Left cardiac atrium (tissue), 4 donors: ENCODE measurements at regions not wholly inside any gene's neighbourhood (a gene's known extent, or its start where the extent isn't known, plus 50 kb on each side); places are given as distances from the start of the nearest gene placed in this dataset.

Experiments
- ATAC-seq, 2 donors: fragments of 200-7000 bp; cut with Tn5 transposase; one replicate each; pipeline ENCODE4 v1.9.1; 2020; ENCODE audit warnings: mild to moderate bottlenecking in 2 of 2, moderate library complexity in 2 of 2
- DNase-seq: peaks from one replicate; pipeline ENCODE4 v3.0.0-alpha.2; 2020
- intact Hi-C, 2 donors: fragments of 100-400 bp; cut with DNase I; formaldehyde crosslinking; loops; one replicate each; pipeline versions ENCODE4 v1.14.1 to v1.15.1; 2022 to 2023
- donor health status: DM: no; HTN: yes; CAD: no.
- donor health status: DM: no; HTN: yes; CAD: no; lungs with severe emphysema.
- donor health status: DM: yes; HTN: yes; CAD: no.
- donor health status: Dilated cardiomyopathy.

DNA sequence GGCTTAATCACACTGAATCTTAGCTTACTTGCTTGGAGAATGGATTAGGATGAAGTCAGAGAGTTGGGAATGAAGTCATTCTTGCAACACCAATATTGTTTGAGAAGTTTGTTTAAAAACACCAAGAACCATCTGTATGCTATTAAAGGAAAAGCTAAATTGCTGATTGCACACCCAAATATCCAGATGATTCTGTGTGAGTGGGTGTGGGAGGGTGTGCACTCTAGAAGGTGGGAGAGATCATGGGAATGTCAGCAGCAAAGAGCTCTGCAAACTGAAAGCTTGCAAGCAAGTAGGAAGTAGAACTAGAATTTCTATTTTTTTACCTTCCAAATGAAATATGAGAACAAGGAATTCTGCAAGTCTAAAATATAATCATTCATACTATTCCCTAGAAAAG lies 364.9 kb downstream of the NR2F2 start:
- no peak for ATAC-seq
- intact Hi-C loops = no loop called here

DNA sequence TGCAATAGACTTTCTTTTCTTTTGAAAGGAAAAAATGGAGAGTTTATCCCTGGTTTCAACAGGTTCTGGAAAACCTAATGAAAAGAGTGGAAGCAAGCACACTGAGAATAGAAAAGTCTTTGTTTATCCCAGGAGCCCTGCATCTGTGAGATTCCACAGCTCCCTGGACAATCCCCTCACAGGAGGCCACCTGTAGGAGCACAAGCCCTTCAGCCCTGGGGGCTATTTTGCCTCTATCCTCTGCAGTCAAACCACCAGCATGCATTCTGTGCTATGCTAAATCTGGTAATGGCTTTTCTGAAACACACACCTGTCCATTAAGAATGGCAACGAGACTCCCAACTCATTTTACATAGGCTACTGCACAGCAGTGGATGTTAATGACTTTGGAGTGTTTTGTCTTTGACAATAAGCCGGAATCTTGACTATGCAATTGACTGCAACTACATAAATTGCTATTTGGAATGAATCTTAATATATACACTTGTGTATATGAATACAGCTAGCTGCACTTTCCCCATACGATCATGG lies 369.4 kb downstream of the NR2F2 start:
- intact Hi-C loops = no loop called here
- DNase-seq (no peak), ATAC-seq (no peak)

More for the DNA sequence above, 364.9 kb downstream of the NR2F2 start:
- no peak for DNase-seq

GRCh38 chr15:96700555-96700954 lies 370.1 kb downstream of the NR2F2 start:
- intact Hi-C loops = no loop called here
- no peak for DNase-seq
- ATAC-seq = no peak

DNA sequence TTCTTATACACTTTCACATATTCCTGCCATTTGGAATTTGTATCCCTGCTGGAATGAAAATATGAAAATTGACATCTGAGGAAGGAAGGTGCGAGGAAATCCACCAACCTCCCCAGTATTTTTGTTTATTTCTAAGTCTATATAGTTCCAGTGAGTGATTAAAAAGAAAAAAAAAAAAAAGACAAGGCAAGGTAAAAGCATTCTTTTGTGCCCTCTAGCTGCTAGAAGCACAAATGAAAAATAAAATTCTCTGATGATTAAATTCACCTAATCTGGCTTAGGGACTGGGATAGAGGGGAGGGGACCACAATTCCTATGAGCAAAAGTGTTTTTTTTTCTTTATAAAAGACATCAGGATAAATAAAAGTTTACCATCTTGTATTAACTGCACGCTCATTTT lies 370.9 kb downstream of the NR2F2 start:
- ATAC-seq (no peak), DNase-seq (no peak)
- intact Hi-C loops = no loop called here

- intact Hi-C loops = no loop called here
- DNase-seq = no peak
- ATAC-seq = no peak
Observed at GRCh38 chr15:96701877-96702276, 371.4 kb downstream of the NR2F2 start.

GRCh38 chr15:96702589-96702988 lies 372.1 kb downstream of the NR2F2 start:
- ATAC-seq = no peak
- no peak for DNase-seq
- intact Hi-C loops = no loop called here

DNA sequence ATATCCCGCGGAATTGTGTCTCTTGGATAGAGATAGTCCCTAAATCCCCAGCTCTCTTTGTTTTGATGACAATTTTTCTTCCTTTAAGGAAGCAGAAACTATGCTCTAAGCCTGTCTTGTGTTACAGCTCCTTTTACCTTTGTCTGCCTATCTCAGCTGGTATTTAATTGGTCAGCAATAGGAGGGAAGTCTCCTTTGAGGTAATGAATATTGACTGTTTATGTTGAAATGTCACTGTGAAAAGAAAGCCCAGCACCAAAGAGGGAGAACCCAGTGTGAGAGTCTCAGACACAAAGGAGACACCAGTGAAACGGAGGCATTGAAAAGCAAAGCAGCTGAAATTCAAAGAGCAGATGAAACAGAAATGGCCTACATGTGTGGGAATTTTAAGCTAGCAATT lies 372.6 kb downstream of the NR2F2 start:
- no peak for ATAC-seq
- DNase-seq = no peak
- intact Hi-C loops = no loop called here

- no peak for DNase-seq
- no peak for ATAC-seq
- intact Hi-C loops = no loop called here
Observed at GRCh38 chr15:96703794-96704550, 373.5 kb downstream of the NR2F2 start.

DNA sequence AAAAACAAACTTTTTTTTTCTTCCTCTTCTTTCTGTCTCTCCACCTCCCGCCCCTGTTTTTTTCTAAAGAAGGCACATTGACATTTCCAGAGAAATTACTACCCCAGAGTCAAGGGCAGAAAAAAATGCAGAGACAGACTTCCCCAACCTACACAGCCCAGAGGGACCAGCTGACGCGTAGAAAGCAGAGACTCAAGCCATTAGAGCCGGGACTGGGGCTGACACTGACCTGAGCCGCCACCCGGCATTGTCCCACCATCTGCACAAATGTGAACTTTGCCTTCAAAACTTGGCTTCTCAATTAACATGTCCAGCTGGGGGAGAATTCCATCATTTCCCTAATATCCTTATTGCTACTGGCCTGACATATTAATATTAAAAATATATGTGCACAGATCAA lies 385.6 kb downstream of the NR2F2 start:
- intact Hi-C loops = no loop called here
- no peak for ATAC-seq
- no peak for DNase-seq

DNA sequence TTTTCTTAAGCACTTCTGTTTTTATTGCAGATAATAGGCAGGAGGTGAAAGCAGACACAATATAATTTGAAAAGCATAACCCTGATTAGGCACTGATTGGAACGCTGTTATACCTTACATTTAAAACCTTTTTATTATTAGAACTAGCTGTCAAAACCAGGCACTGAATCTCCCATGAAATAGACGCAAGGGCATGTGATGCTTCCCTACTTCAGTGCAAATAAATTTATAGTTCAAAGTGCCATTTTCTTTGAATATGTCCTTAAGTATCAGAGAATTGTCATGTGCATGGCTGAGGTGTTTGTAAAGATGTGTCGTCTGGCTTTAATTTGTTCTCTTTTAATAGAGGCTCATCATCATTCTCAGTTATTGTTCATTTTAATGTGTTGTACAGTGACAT lies 386.0 kb downstream of the NR2F2 start:
- ATAC-seq (no peak), DNase-seq (no peak)
- intact Hi-C loops = no loop called here

GRCh38 chr15:96720251-96720650 lies 389.8 kb downstream of the NR2F2 start:
- no peak for DNase-seq
- no peak for ATAC-seq
- intact Hi-C loops = no loop called here

DNA sequence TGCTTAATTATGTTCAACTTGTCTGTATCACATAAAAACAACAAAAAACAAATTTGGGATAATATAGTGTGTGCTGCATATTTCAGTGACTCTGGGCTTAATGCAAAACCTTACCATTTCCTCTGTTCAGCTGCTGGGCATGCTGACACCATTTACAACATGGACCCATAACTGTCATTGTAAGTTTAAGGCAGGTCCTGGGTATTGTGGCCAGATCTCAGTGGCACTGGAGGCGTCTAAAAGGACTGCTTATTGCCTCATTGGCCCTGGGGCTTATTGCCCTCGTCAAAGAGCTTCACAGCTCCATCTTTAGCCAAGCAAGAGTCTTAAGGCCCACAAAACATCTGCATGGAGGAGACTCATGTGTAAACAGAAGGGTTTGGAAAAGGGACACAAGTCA lies 390.2 kb downstream of the NR2F2 start:
- DNase-seq (no peak), ATAC-seq (no peak)
- intact Hi-C loops = no loop called here

- no peak for DNase-seq
- intact Hi-C loops = no loop called here
Observed at GRCh38 chr15:96728591-96728990, 398.1 kb downstream of the NR2F2 start.

GRCh38 chr15:96732704-96733103 lies 402.2 kb downstream of the NR2F2 start:
- intact Hi-C loops = no loop called here
- DNase-seq = no peak
- no peak for ATAC-seq

More at GRCh38 chr15:96728591-96728990, 398.1 kb downstream of the NR2F2 start:
- ATAC-seq = no peak

DNA sequence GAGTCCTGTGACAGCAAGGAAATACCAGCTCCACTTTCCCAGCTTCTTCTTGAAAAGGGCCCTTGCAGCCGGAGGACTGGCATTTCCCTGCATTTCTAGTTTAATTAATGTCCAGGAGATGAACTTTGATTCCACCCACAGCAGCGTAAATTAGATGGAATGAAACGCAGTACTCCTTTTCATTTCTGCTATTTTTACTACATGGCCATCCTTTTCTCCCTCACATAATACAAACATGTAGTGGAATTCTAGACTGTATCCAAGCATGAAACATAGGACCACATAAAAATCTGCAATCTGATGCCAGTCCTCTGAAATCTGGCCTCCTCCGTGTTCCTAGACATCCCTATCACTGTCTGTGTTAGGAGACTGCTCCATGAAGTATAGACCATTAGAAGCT lies 403.2 kb downstream of the NR2F2 start:
- DNase-seq = no peak
- intact Hi-C loops = no loop called here
- no peak for ATAC-seq

DNA sequence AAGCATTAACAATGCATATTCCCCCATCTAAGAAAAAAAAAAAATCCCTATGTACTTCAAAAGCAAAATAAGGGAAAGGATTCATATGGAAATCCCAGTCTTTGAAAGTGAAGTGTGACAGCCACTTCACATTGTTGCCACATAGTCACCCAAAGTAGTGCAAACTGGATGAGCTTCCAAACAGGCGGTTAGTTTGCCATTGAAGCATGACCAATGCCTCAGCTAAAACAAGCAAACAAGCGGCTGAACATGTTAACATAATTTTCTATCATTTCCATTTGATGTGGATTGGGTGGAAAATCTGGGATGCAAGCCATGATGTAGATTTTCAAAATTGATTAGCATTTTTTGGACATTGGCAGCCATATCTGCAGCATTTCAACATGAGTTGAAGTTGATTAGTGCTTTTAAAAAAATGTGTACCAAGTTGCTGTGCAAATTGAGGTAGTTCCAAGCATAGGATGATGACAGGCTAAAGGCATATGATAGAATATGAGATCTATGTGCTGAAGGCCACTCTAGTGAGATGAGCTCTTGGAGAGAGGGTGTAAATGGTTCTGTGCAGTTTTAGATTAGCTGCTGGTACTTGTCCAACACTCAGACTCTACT lies 405.2 kb downstream of the NR2F2 start:
- DNase-seq (no peak), ATAC-seq (no peak)
- intact Hi-C loops = no loop called here

DNA sequence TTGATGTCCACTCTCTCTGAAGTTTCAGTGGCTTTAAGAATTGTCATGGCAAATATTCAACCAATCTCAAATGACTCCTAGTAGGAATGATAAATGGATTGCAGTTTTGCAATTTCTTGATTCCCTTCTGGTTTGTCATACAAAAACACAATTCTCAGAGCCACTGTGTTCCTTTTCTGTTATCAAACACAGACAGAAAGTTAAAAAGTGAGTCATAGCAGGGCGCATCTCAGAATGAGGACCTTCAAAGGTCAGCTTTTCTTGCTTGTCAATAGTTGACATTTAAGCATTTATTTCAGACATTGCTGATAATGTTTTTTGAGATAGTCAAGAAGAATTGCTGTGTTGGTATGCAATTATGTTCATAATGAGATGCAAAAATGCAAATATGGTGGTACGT lies 405.9 kb downstream of the NR2F2 start:
- intact Hi-C loops = no loop called here
- no peak for ATAC-seq
- no peak for DNase-seq

- intact Hi-C loops = no loop called here
- DNase-seq (no peak), ATAC-seq (no peak)
Observed at GRCh38 chr15:96737408-96737807, 406.9 kb downstream of the NR2F2 start.

DNA sequence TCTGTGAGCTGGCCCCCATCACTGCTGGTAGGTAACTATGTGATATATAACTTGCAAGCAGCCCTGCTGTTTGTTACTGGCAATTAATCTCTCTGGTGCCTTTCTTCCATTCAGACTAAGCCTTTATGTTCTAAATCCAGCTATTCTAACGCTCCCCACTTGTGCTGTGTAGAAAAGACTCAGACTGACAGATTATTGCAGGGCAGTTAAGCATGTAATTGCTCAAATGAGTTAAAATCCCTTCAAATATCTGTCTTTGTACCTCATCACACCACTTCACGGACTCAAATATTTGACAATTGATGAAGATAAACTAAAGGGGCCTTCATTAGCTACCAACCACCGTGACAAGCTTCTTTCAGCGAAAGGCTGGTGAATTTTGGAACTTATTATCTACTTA lies 416.2 kb downstream of the NR2F2 start:
- DNase-seq (no peak), ATAC-seq (no peak)
- intact Hi-C loops = no loop called here

DNA sequence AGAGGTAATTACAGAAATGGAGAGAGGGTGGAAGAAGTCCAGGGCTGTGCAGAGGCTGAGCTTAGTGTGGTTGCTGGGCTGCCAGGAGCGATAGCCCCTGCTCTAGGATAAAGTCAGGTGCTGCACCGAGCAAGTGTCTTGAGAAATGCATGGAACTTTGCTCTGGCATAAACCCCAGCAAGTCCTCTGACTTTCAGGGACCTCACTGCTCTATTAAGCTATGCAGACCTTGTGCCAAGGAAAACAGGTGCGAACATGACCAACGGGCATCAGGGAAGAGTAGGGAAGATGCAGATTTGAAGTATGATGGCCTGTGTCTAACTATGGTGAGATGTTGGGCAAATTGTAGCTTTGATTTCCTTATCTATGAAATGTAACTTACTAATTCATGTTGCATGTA lies 416.8 kb downstream of the NR2F2 start:
- no peak for ATAC-seq

DNA sequence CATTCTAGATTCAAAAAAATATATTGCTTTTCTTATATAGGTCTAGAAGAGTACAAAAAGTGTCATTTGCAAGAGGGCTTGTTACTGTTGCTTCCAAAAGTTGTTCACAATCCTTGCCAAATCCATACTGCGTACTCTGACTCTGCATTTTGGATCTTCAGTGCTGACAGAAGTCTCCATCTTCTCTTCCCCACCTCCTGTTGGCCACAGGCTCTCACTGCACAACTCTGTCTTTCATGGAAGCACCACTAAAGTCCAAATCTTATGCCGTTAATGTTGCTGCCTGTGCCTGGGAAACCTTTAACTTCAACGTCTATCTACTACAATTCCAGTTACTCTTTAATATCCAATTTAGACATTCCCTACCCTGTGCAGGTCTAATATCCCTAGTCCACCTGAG lies 419.9 kb downstream of the NR2F2 start:
- intact Hi-C loops = no loop called here
- DNase-seq = no peak
- no peak for ATAC-seq

More for the DNA sequence above, 416.8 kb downstream of the NR2F2 start:
- intact Hi-C loops = no loop called here
- no peak for DNase-seq
